ENCODE measurements at regions not wholly inside any gene's neighbourhood (a gene's known extent, or its start where the extent isn't known, plus 50 kb on each side); places are given as distances from the start of the nearest gene placed in this dataset.
A peak's percentile ranks its signal among the peaks of the same experiment; 100 is the strongest.

DNA sequence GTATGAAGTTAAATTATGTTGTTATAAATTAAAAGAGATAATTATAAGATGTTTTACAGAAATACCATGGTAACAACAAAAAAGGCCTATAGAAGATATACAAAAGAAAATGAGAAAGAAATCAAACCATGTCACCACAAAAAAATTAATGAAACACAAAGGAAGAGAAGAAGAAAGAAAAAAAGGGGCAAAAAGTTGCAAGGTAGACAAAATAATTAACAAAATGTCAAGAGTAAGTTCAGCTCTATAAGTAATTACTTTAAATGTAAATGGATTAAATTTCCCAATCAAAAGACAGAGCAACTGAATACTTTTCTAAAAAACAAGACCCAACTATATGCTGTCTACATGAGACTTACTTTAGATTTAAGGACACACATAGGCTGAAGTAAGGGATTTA lies 378.4 kb upstream of the FSHR start:
- Histone ChIP-seq H3K36me3 (no peaks in the 10 kb centered on the region), H3K4me3 (no peak overlapping the region), H3K4me1 (no peaks in the 10 kb centered on the region), H3K27ac (no peak overlapping the region), H3K27me3 (no peaks in the 10 kb centered on the region), H3K9me3 (peaks cover 0 to 47% (median 29%) of the 10 kb centered on the region in 4 donors)
- no peak for DNase-seq
- intact Hi-C loops (cut with DNase I; ENCODE audit: low total_unique reads): no loop called here
- TF ChIP-seq POLR2A (IDR thresholded peaks at IDR 0.05) (no peak), CTCF (IDR thresholded peaks at IDR 0.05) (no peak), POLR2AphosphoS5 (IDR thresholded peaks at IDR 0.05) (no peak), EP300 (IDR thresholded peaks at IDR 0.05) (no peak)

DNA sequence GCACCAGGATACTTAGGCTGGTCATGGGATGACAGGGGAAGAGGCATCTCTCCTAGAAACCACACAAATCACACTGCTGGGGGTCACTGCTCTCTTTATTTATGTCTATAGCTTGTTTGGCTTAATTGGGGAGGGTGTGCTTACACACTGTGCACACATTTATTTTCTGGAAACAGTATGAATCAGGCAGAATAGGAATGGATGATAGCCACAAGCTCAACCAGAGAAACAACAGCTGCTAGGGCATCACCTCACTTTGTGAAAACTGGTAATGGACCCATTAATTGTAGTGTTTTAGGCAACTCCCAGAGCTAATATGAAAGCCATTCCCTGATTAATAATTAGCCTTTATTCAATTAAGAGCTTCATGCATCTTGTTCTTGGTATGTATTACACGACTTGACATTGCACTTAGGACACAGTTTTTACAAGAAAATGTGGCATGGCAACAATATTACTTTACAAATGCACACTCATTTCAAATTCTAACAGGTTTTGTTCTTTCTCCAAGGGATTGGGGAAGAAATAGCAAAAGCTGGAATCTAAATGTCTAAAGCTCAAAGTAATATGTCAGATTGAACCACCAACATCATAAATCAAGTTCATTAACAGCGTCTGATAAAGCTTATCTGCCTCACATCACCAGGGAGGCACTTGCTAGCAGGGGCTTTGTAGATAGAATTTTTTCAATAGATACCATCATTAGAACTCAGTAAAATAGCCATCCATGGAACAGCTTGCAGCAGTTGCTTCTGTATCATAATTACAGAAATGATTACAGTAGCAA lies 361.9 kb upstream of the FSHR start:
- 32 to 56% (median 41%) methylated on average over 2 of the region's 2 CpGs for WGBS, 5 donors
- Histone ChIP-seq H3K4me1 (no peaks in the 10 kb centered on the region), H3K9me3 (peaks cover 0 to 16% (median 1%) of the 10 kb centered on the region in 4 donors), H3K36me3 (no peaks in the 10 kb centered on the region), H3K4me3 (no peak overlapping the region), H3K27me3 (no peaks in the 10 kb centered on the region), H3K27ac (no peak overlapping the region)
- DNase-seq: no peak
- intact Hi-C loops (cut with DNase I; ENCODE audit: low total_unique reads): no loop called here
- TF ChIP-seq EP300 (IDR thresholded peaks at IDR 0.05) (no peak), POLR2A (IDR thresholded peaks at IDR 0.05) (no peak), CTCF (IDR thresholded peaks at IDR 0.05) (no peak), POLR2AphosphoS5 (IDR thresholded peaks at IDR 0.05) (no peak)

GRCh38 chr2:49514201-49514600 lies 359.9 kb upstream of the FSHR start:
- TF ChIP-seq POLR2A (IDR thresholded peaks at IDR 0.05) (no peak), CTCF (IDR thresholded peaks at IDR 0.05) (no peak), POLR2AphosphoS5 (IDR thresholded peaks at IDR 0.05) (no peak), EP300 (IDR thresholded peaks at IDR 0.05) (no peak)
- H3K4me1 ChIP-seq: no peaks in the 10 kb centered on the region
- 48 to 65% (median 53%) methylated on average over 1 of the region's 1 CpG for WGBS, 5 donors
- no peaks in the 10 kb centered on the region for H3K36me3 ChIP-seq
- no peak for DNase-seq
- no peak overlapping the region for H3K27ac ChIP-seq
- H3K9me3 ChIP-seq: peaks cover 0 to 10% (median 1%) of the 10 kb centered on the region in 4 donors
- no peak overlapping the region for H3K4me3 ChIP-seq
- intact Hi-C loops (cut with DNase I; ENCODE audit: low total_unique reads): no loop called here
- no peaks in the 10 kb centered on the region for H3K27me3 ChIP-seq

DNA sequence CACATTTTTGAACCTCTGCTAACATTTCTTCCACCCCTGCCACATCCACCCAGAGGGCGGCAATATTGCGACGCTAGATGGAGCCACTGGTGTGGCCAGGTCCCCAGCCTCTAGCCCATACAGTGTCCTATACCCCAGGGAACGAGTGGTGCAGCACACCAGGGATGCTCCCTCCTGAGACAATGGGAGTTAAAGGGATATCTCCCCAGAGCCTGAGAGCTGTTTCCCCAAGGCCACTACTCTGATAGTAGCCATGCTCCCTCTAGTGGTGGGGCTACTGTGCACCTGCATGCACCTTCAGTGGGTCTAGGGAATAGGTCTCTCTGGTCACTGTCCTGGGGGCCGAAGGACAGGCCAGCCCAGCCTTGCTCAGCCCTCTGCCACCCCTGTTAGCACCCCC lies 336.4 kb upstream of the FSHR start:
- no peaks in the 10 kb centered on the region for H3K36me3 ChIP-seq
- TF ChIP-seq POLR2A (IDR thresholded peaks at IDR 0.05): no peak
- TF ChIP-seq CTCF (IDR thresholded peaks at IDR 0.05): peak in 5 of 7 experiments; percentile 17 to 35 (median 31)
- no peaks in the 10 kb centered on the region for H3K9me3 ChIP-seq
- H3K27me3 ChIP-seq: no peaks in the 10 kb centered on the region
- peak; percentile 11 to 45 for DNase-seq
- H3K27ac ChIP-seq: no peak overlapping the region
- no peaks in the 10 kb centered on the region for H3K4me1 ChIP-seq
- intact Hi-C loops (cut with DNase I; ENCODE audit: low total_unique reads): no loop called here
- H3K4me3 ChIP-seq: no peak overlapping the region
- WGBS, 5 donors: 46 to 57% (median 54%) methylated on average over 5 of the region's 5 CpGs

All from stomach (tissue), 8 donors.